Activated naive CD4-positive, alpha-beta T cell treated with Interleukin-2 at 50 U/mL for 16 hours (primary cell): ENCODE measurements at regions not wholly inside any gene's neighbourhood (a gene's known extent, or its start where the extent isn't known, plus 50 kb on each side); places are given as distances from the start of the nearest gene placed in this dataset.

Source experiments
- DNase-seq: peaks from one replicate; pipeline ENCODE4 v3.0.0-alpha.2; 2020

DNA sequence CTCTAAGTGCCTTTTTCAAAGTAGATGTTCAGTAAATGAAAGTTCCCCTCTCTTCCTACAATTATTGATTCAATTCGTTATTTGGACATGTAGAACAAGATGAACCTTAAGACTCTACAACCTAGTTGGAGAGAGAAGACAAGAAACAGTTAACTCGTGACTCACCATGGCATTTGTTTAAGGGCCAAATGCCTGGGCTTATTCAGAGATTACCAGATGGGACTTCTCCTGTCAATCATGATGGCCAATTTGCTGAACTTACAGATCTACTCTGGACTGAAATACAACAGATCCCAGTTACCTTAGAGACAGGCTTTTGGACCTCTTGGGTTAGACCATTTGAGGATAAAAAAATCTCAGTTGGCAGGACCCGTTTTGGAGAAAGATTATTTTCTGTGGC is 93.5 kb downstream of the C1orf94 start:
- no peak for DNase-seq

GRCh38 chr1:34272152-34272551 is 95.4 kb downstream of the C1orf94 start:
- no peak for DNase-seq

DNA sequence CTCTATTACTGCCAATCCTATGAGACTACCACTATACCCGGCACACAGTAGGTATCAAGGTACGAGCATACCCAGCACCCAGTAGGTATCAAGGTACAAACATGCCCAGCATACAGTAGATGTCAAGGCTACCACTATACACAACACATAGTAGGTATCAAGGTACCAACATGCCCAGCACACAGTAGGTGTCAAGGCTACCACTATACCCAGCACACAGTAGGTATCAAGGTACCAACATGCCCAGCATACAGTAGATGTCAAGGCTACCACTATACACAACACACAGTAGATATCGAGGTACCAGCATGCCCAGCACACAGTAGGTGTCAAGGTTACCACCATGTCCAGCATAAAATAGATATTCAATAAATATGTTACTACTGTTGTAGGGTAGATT is 98.4 kb downstream of the C1orf94 start:
- DNase-seq: no peak

DNA sequence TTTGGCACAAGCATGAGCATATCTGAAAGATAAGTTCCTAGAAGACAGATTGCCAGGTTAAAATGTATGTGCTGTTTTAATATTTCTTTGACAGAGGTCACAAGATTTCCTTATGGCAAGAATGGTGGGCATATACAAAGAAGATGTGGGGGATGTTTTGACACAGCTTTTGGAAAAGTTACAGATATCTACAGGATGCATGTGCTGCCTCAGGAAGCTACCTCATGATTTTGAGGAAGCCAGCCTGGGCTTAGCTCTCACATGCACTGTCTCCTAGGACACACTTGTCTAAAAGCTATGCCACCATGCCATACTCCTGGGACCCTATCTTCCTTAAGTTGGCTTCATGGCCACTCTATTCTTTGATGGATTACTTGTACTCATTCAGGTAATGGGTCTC is 99.9 kb downstream of the C1orf94 start:
- DNase-seq: no peak

GRCh38 chr1:34277150-34277549 is 100.4 kb downstream of the C1orf94 start:
- DNase-seq: no peak

DNA sequence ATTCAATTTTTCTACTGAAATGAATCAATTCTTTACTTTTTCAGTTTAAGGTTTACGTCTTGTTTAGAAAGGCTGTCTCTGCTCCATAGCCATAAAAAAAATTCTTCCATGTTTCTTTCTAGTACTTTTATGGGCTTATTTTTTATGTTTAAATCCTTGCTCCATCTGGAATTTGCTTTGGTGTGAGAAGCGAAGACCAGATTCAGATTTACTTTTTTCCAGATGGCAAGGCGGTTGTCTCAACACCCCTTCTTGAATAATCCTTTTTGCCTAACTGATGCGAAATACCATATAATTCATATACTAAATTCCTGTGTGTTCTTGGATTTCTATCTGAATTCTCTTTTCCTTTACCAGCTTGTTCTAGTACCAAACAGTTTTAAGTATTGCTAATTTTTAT is 101.5 kb downstream of the C1orf94 start:
- no peak for DNase-seq

DNA sequence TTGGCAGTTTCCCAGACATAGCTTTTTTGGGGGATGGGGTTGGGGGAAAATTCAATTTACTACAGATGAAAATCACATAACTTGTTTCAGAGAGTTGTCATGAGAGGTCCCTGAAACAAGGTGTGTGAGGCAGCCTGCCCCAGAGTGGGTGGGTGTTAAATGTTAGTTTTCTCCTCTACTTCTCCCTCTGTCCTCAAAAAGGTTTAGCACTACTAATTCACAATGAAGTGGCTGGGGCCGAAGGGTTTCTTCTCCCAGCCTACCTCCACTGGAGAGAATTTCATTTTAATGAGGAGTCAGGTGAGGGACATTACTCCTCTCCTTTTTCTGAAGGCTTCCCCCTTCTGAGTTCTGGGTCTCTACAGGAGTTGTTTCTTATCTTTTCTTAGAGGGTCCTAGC is 103.3 kb downstream of the C1orf94 start:
- DNase-seq: no peak

GRCh38 chr1:34280509-34280908 is 103.8 kb downstream of the C1orf94 start:
- no peak for DNase-seq

DNA sequence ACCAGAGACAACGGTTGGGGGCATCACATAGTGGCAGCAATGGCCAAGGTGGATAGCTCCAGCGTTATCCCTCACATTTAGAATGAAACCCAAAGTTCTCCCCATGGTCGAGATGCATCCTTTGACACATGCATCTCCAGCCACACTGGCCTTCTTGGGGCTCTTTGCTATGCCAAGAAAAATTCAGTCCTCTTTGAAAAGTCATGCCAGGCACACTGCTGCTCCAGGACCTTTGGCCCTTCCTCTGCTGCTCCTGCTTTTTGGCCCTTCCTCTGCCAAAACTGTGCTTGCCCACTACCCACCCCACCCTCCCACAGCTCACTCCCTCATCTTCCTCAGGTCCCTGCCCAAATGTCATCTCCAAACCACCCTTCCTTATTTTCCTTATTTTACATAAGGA is 106.4 kb downstream of the C1orf94 start:
- no peak for DNase-seq

DNA sequence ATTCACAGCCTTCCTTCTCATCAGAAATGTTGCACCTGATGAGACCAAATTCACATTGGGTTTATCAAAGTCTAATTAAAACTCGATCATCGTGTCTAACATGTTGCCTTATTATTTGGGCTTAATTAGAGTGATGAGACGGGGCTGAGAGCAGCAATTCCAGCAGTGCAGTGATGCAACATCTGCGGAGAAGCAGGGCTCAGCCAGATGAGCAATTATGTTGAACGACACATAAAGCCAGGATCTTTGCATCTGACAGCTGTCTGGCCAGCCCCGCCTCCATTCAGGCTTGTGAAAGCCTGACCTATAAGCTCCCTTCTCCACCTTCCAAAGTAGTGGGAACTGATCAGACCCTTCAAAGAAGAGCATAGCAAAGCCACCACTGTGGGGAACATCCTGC is 109.8 kb downstream of the C1orf94 start:
- DNase-seq: no peak

DNA sequence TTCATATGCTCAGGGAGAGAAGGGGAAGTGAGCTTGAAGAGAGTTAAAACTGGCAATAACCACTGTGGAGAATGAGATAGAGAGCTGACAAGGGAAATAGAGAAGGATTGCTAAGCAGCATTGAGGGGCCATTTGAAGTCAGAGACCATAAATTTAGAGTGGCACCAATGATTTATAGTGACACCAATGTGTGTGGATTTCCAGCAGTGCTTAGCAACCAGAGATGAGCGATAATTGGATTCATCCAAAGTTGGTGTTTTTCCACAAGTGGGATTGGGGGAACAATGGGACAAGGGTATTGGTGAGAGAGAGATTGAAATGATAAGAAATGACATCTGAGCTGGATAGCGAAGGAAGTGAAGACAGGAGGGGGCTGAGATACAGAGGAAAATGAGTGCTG is 114.1 kb downstream of the C1orf94 start:
- DNase-seq: no peak

GRCh38 chr1:34292472-34292871 is 115.8 kb downstream of the C1orf94 start:
- DNase-seq: no peak

DNA sequence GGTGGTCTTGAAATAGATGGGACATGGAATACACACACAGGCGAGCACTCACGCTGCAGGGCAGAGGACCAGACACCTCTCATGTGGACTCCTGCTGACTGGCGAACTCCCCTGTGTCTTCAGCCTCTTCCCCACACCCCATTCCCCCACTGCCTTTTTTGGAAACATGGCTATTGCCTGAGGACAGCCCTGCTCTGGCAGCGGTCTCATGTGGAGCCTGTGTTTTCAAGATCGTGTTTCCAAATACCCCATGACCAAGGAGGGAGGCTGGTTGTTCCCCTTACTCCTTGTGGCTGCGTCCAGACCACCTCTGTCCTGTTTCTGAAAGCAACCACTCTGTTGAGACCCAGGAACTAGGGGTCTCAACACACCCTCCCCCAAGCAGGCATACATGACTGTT is 119.4 kb downstream of the C1orf94 start:
- DNase-seq: no peak

DNA sequence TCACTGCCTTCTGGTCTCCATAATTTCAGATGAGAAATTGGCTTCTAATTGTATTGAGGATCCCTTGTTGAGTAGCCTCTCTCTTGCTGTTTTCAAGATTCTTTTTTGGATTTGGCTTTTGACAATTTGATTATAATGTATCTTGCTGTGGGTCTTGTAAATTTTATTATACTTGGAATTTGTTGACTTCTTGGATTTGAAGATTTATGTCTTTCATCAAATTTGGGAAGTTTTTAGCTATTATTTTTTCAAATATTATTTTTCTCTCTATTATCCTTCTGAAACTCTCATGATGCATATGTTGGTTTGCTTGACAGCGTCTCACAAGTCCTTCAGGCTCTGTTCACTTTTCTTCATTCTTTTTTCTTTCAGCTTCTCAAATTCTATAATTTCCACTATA is 126.1 kb downstream of the C1orf94 start:
- no peak for DNase-seq

DNA sequence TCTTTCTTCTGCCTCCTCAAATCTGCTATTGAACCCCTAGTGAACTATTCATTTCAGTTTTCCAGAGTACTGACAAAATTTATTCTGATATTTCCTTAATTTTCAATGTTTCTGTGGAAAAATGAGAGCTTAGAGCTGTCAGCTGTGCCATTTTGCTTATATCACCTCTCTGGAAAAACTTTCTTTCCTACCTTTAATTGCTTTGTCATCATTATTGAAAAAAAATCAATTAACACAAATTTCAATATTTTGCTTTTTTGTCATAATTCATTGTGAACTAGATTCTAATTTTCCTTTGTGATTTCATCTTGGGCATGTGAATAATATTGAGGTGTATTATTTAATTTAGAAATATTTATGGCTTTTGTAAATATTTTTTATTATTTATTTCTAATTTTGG is 126.5 kb downstream of the C1orf94 start:
- no peak for DNase-seq

- no peak for DNase-seq
These were observed 129.9 kb downstream of the C1orf94 start for GRCh38 chr1:34306568-34306967.

GRCh38 chr1:34312359-34312758 is 135.7 kb downstream of the C1orf94 start:
- no peak for DNase-seq

DNA sequence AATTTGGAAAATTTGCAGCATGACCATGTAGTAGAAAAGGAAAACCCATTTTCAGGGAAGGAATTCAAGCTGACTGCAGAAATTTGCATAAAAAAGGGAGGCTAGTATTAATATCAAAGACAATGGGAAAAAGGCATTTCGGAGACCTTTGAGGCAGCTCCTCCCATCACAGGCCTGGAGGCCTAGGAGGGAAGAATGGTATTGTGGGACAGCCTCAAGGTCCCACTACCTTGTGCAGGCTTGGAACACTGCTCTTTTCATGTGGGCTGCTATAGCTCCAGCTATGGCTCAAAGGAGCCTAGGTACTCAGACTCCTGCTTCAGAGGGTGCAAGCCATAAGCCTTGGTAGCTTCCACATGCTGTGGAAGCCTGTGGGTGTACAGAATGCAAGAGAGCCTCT is 139.3 kb downstream of the C1orf94 start:
- no peak for DNase-seq

- DNase-seq: no peak
These were observed 140.1 kb downstream of the C1orf94 start for GRCh38 chr1:34316773-34317172.

DNA sequence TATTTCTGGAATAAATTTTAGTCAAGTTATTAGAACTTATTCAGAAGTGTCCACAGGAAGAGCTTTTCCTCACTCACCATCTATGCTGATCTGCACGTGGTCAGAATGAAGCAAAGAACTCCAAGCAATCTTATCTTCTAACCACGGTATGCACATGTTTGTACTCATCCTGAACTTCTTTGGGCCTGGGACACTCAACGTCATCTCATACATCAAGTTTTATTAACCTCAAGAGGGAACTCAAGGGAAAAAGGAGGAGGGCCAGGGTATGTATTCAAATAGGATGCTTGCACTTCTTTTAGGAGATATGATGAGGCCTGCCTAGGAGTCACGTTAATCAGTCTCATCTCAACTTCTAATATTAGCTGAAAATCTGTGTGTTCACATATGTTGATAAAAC is 142.5 kb downstream of the C1orf94 start:
- DNase-seq: no peak

DNA sequence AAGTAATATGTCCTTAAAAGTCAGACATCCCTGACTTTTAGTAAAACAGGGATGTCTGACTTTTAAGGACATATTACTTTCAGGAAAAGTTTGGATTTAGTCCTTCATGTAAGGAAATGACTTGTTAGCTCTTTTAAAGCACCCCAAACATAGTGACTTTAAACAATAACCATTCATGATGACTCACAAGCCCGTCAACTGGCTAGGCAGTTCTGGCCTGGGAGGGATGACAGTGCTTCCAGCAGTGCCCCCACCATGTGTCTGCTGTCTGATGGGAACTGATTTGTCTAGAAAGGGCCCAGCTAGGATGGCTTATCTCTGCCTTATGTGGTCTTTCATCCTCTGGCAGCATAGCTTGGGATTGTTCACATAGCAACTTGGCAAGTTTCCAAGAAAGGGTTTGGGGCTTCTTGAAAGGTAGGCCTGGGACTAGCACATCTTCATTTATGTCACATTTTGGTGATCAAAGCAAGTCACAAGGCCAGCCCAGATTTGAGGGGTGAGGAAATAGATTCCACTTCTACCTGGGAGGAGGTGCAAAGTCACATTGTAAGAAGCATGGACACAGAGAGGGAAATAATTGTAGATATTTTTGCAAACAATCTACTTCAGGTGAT is 143.5 kb downstream of the C1orf94 start:
- DNase-seq: no peak

GRCh38 chr1:34322969-34323368 is 146.3 kb downstream of the C1orf94 start:
- DNase-seq: no peak

- no peak for DNase-seq
These were observed 148.3 kb downstream of the C1orf94 start for GRCh38 chr1:34324879-34325440.

- no peak for DNase-seq
These were observed 151.6 kb downstream of the C1orf94 start for GRCh38 chr1:34328281-34328799.

GRCh38 chr1:34330061-34330460 is 153.4 kb downstream of the C1orf94 start:
- no peak for DNase-seq
